ENCODE measurements at regions not wholly inside any gene's neighbourhood (a gene's known extent, or its start where the extent isn't known, plus 50 kb on each side); places are given as distances from the start of the nearest gene placed in this dataset.

- whole genome bisulfite sequencing (ENCODE audit: insufficient coverage), result no CpG with 5 or more reads among the region's 2 CpGs
- POLR2A ChIA-PET, result no interaction called here
- CTCF ChIA-PET, result no interaction called here
- no peak overlapping the region for H3K27ac ChIP-seq (ENCODE audit: insufficient read depth in 1 of 2, low read depth in 1 of 2, low read length in 2 of 2, poor library complexity in 1 of 2, severe bottlenecking in 2 of 2)
- DNase-seq, result no peak
- no peaks in the 10 kb centered on the region for H3K4me1 ChIP-seq (ENCODE audit: control extremely low read depth in 1 of 4, control insufficient read depth in 4 of 4, insufficient read depth in 4 of 4, low read length in 3 of 4)
- no peaks in the 10 kb centered on the region for H3K9me3 ChIP-seq (ENCODE audit: control extremely low read depth in 1 of 5, control insufficient read depth in 4 of 5, insufficient read depth in 2 of 5, low read depth in 1 of 5, low read length in 4 of 5)
- H3K36me3 ChIP-seq (ENCODE audit: control insufficient read depth in 4 of 4, insufficient read depth in 4 of 4, low read length in 3 of 4), result no peaks in the 10 kb centered on the region
- H3K27me3 ChIP-seq (replicated peaks in 2 of 5; ENCODE audit: control insufficient read depth in 4 of 5, insufficient read depth in 5 of 5, low read length in 4 of 5), result peaks cover 0 to 7% (median 0%) of the 10 kb centered on the region in 5 experiments
- no peak overlapping the region for H3K4me3 ChIP-seq (ENCODE audit: control insufficient read depth in 1 of 7, extremely low read depth in 1 of 7, insufficient read depth in 4 of 7, low read depth in 2 of 7, low read length in 6 of 7)
These were observed 113.1 kb upstream of the SLC45A1 start for GRCh38 chr1:8204826-8205225.

GRCh38 chr1:8203551-8203950, 114.4 kb upstream of the SLC45A1 start:
- no peaks in the 10 kb centered on the region for H3K9me3 ChIP-seq (ENCODE audit: control extremely low read depth in 1 of 5, control insufficient read depth in 4 of 5, insufficient read depth in 2 of 5, low read depth in 1 of 5, low read length in 4 of 5)
- ChIA-PET POLR2A (no interaction called here), CTCF (interaction anchor here (1.5 kb wide), 1 partner anchor 18 kb away, joined by 3 read pairs; no protein-coding TSS in a partner anchor)
- H3K27me3 ChIP-seq (replicated peaks in 2 of 5; ENCODE audit: control insufficient read depth in 4 of 5, insufficient read depth in 5 of 5, low read length in 4 of 5), result peaks cover 0 to 6% (median 0%) of the 10 kb centered on the region in 5 experiments
- no peak overlapping the region for H3K27ac ChIP-seq (ENCODE audit: insufficient read depth in 1 of 2, low read depth in 1 of 2, low read length in 2 of 2, poor library complexity in 1 of 2, severe bottlenecking in 2 of 2)
- no peaks in the 10 kb centered on the region for H3K36me3 ChIP-seq (ENCODE audit: control insufficient read depth in 4 of 4, insufficient read depth in 4 of 4, low read length in 3 of 4)
- DNase-seq, result no peak
- 95% methylated on average over 10 of the region's 10 CpGs for WGBS (ENCODE audit: insufficient coverage)
- no peak overlapping the region for H3K4me3 ChIP-seq (ENCODE audit: control insufficient read depth in 1 of 7, extremely low read depth in 1 of 7, insufficient read depth in 4 of 7, low read depth in 2 of 7, low read length in 6 of 7)
- no peaks in the 10 kb centered on the region for H3K4me1 ChIP-seq (ENCODE audit: control extremely low read depth in 1 of 4, control insufficient read depth in 4 of 4, insufficient read depth in 4 of 4, low read length in 3 of 4)

GRCh38 chr1:8203056-8203455, 114.9 kb upstream of the SLC45A1 start:
- POLR2A ChIA-PET, result no interaction called here
- no peak overlapping the region for H3K4me3 ChIP-seq (ENCODE audit: control insufficient read depth in 1 of 7, extremely low read depth in 1 of 7, insufficient read depth in 4 of 7, low read depth in 2 of 7, low read length in 6 of 7)
- H3K27ac ChIP-seq (ENCODE audit: insufficient read depth in 1 of 2, low read depth in 1 of 2, low read length in 2 of 2, poor library complexity in 1 of 2, severe bottlenecking in 2 of 2), result no peak overlapping the region
- CTCF ChIA-PET, result interaction anchor here (1.5 kb wide), 1 partner anchor 18 kb away, joined by 3 read pairs; no protein-coding TSS in a partner anchor
- no peaks in the 10 kb centered on the region for H3K9me3 ChIP-seq (ENCODE audit: control extremely low read depth in 1 of 5, control insufficient read depth in 4 of 5, insufficient read depth in 2 of 5, low read depth in 1 of 5, low read length in 4 of 5)
- H3K27me3 ChIP-seq (replicated peaks in 2 of 5; ENCODE audit: control insufficient read depth in 4 of 5, insufficient read depth in 5 of 5, low read length in 4 of 5), result peaks cover 0 to 4% (median 0%) of the 10 kb centered on the region in 5 experiments
- no peaks in the 10 kb centered on the region for H3K36me3 ChIP-seq (ENCODE audit: control insufficient read depth in 4 of 4, insufficient read depth in 4 of 4, low read length in 3 of 4)
- WGBS (ENCODE audit: insufficient coverage), result 98% methylated on average over 9 of the region's 9 CpGs
- no peaks in the 10 kb centered on the region for H3K4me1 ChIP-seq (ENCODE audit: control extremely low read depth in 1 of 4, control insufficient read depth in 4 of 4, insufficient read depth in 4 of 4, low read length in 3 of 4)
- DNase-seq, result no peak

- DNase-seq, result no peak
- peaks cover 0 to 4% (median 0%) of the 10 kb centered on the region in 5 experiments for H3K27me3 ChIP-seq (replicated peaks in 2 of 5; ENCODE audit: control insufficient read depth in 4 of 5, insufficient read depth in 5 of 5, low read length in 4 of 5)
- ChIA-PET POLR2A (no interaction called here), CTCF (interaction anchor here (1.5 kb wide), 1 partner anchor 19 kb away, joined by 3 read pairs; no protein-coding TSS in a partner anchor)
- H3K27ac ChIP-seq (ENCODE audit: insufficient read depth in 1 of 2, low read depth in 1 of 2, low read length in 2 of 2, poor library complexity in 1 of 2, severe bottlenecking in 2 of 2), result no peak overlapping the region
- no peak overlapping the region for H3K4me3 ChIP-seq (ENCODE audit: control insufficient read depth in 1 of 7, extremely low read depth in 1 of 7, insufficient read depth in 4 of 7, low read depth in 2 of 7, low read length in 6 of 7)
- H3K36me3 ChIP-seq (ENCODE audit: control insufficient read depth in 4 of 4, insufficient read depth in 4 of 4, low read length in 3 of 4), result no peaks in the 10 kb centered on the region
- peaks cover 0 to 2% (median 0%) of the 10 kb centered on the region in 4 experiments for H3K4me1 ChIP-seq (ENCODE audit: control extremely low read depth in 1 of 4, control insufficient read depth in 4 of 4, insufficient read depth in 4 of 4, low read length in 3 of 4)
- no peaks in the 10 kb centered on the region for H3K9me3 ChIP-seq (ENCODE audit: control extremely low read depth in 1 of 5, control insufficient read depth in 4 of 5, insufficient read depth in 2 of 5, low read depth in 1 of 5, low read length in 4 of 5)
- 88% methylated on average over 18 of the region's 19 CpGs for WGBS (ENCODE audit: insufficient coverage)
These were observed 115.6 kb upstream of the SLC45A1 start for GRCh38 chr1:8202182-8202905.

- no peak overlapping the region for H3K4me3 ChIP-seq (ENCODE audit: control insufficient read depth in 1 of 7, extremely low read depth in 1 of 7, insufficient read depth in 4 of 7, low read depth in 2 of 7, low read length in 6 of 7)
- H3K27me3 ChIP-seq (replicated peaks in 2 of 5; ENCODE audit: control insufficient read depth in 4 of 5, insufficient read depth in 5 of 5, low read length in 4 of 5), result peaks cover 0 to 4% (median 0%) of the 10 kb centered on the region in 5 experiments
- peaks cover 0 to 2% (median 0%) of the 10 kb centered on the region in 4 experiments for H3K4me1 ChIP-seq (ENCODE audit: control extremely low read depth in 1 of 4, control insufficient read depth in 4 of 4, insufficient read depth in 4 of 4, low read length in 3 of 4)
- ChIA-PET CTCF (interaction anchor here (0.5 kb wide), 1 partner anchor 161 kb away, joined by 3 read pairs; no protein-coding TSS in a partner anchor), POLR2A (no interaction called here)
- no peaks in the 10 kb centered on the region for H3K36me3 ChIP-seq (ENCODE audit: control insufficient read depth in 4 of 4, insufficient read depth in 4 of 4, low read length in 3 of 4)
- 88% methylated on average over 8 of the region's 10 CpGs for WGBS (ENCODE audit: insufficient coverage)
- no peak for DNase-seq
- H3K9me3 ChIP-seq (ENCODE audit: control extremely low read depth in 1 of 5, control insufficient read depth in 4 of 5, insufficient read depth in 2 of 5, low read depth in 1 of 5, low read length in 4 of 5), result no peaks in the 10 kb centered on the region
- H3K27ac ChIP-seq (ENCODE audit: insufficient read depth in 1 of 2, low read depth in 1 of 2, low read length in 2 of 2, poor library complexity in 1 of 2, severe bottlenecking in 2 of 2), result no peak overlapping the region
These were observed 116.5 kb upstream of the SLC45A1 start for GRCh38 chr1:8201331-8201861.

GRCh38 chr1:8200317-8201115, 117.4 kb upstream of the SLC45A1 start:
- Histone ChIP-seq H3K27ac (ENCODE audit: insufficient read depth in 1 of 2, low read depth in 1 of 2, low read length in 2 of 2, poor library complexity in 1 of 2, severe bottlenecking in 2 of 2) (no peak overlapping the region), H3K9me3 (ENCODE audit: control extremely low read depth in 1 of 5, control insufficient read depth in 4 of 5, insufficient read depth in 2 of 5, low read depth in 1 of 5, low read length in 4 of 5) (no peaks in the 10 kb centered on the region), H3K36me3 (ENCODE audit: control insufficient read depth in 4 of 4, insufficient read depth in 4 of 4, low read length in 3 of 4) (no peaks in the 10 kb centered on the region), H3K4me3 (ENCODE audit: control insufficient read depth in 1 of 7, extremely low read depth in 1 of 7, insufficient read depth in 4 of 7, low read depth in 2 of 7, low read length in 6 of 7) (no peak overlapping the region), H3K4me1 (ENCODE audit: control extremely low read depth in 1 of 4, control insufficient read depth in 4 of 4, insufficient read depth in 4 of 4, low read length in 3 of 4) (peaks cover 0 to 2% (median 0%) of the 10 kb centered on the region in 4 experiments), H3K27me3 (replicated peaks in 2 of 5; ENCODE audit: control insufficient read depth in 4 of 5, insufficient read depth in 5 of 5, low read length in 4 of 5) (peaks cover 0 to 4% (median 0%) of the 10 kb centered on the region in 5 experiments)
- DNase-seq, result no peak
- WGBS (ENCODE audit: insufficient coverage), result 89% methylated on average over 16 of the region's 18 CpGs
- POLR2A ChIA-PET, result no interaction called here
- CTCF ChIA-PET, result no interaction called here

All from common myeloid progenitor, CD34-positive (primary cell).